MM.1S (cell line): ENCODE measurements at regions not wholly inside any gene's neighbourhood (a gene's known extent, or its start where the extent isn't known, plus 50 kb on each side); places are given as distances from the start of the nearest gene placed in this dataset.

Source experiments
- DNase-seq: peaks from one replicate; pipeline ENCODE4 v3.0.0-alpha.2; 2015
- H2AFZ ChIP-seq: fragments of 300-600 bp; sonication (generic); 2 replicates; pipeline ENCODE4 v1.6.0; 2016; ENCODE audit warnings: antibody characterized with exemption, low read length
- H3F3A ChIP-seq: fragments of 300-600 bp; sonication (generic); 2 replicates; pipeline ENCODE4 v1.6.1; 2016; ENCODE audit warnings: mild to moderate bottlenecking, antibody characterized with exemption, low read length, moderate library complexity, mixed read lengths; ENCODE audit not compliant: insufficient read depth
- H3K27ac ChIP-seq: fragments of 300-600 bp; sonication (generic); 2 replicates; pipeline ENCODE4 v1.5.1; 2016; ENCODE audit warnings: mild to moderate bottlenecking, low read length
- H3K27me3 ChIP-seq: fragments of 300-600 bp; sonication (generic); replicated peaks from 2 replicates; pipeline ENCODE4 v1.6.0; 2016; ENCODE audit warnings: low read length; ENCODE audit not compliant: insufficient read depth
- H3K36me3 ChIP-seq: fragments of 300-600 bp; sonication (generic); replicated peaks from 2 replicates; pipeline ENCODE4 v1.6.1; 2016; ENCODE audit warnings: mild to moderate bottlenecking, low read length, mixed read lengths; ENCODE audit not compliant: insufficient read depth
- H3K4me1 ChIP-seq: fragments of 300-600 bp; sonication (generic); 2 replicates; pipeline ENCODE4 v1.6.1; 2016; ENCODE audit warnings: low read length, mixed read lengths
- H3K4me2 ChIP-seq: fragments of 300-600 bp; sonication (generic); 2 replicates; pipeline ENCODE4 v1.6.0; 2016; ENCODE audit warnings: low read depth, low read length
- H3K4me3 ChIP-seq: fragments of 300-600 bp; sonication (generic); 2 replicates; pipeline ENCODE4 v1.5.1; 2016; ENCODE audit warnings: low read length, mixed read lengths
- H3K79me2 ChIP-seq: fragments of 300-600 bp; sonication (generic); 2 replicates; pipeline ENCODE4 v1.6.1; 2016; ENCODE audit warnings: mixed run types, low read length, mixed read lengths
- H3K9ac ChIP-seq: fragments of 300-600 bp; sonication (generic); 2 replicates; pipeline ENCODE4 v1.6.1; 2016; ENCODE audit warnings: low read length, mixed read lengths
- H3K9me2 ChIP-seq: fragments of 300-600 bp; sonication (generic); replicated peaks from 2 replicates; pipeline ENCODE4 v1.6.1; 2016; ENCODE audit warnings: mild to moderate bottlenecking, low read length, mixed read lengths; ENCODE audit not compliant: insufficient read depth
- H3K9me3 ChIP-seq: fragments of 300-600 bp; sonication (generic); replicated peaks from 2 replicates; pipeline ENCODE4 v1.6.1; 2016; ENCODE audit warnings: mild to moderate bottlenecking, low read length, mixed read lengths; ENCODE audit not compliant: insufficient read depth
- H4K20me1 ChIP-seq: fragments of 300-600 bp; sonication (generic); 2 replicates; pipeline ENCODE4 v1.6.1; 2016; ENCODE audit warnings: mild to moderate bottlenecking, low read length, moderate library complexity, mixed read lengths; ENCODE audit not compliant: insufficient read depth
- CTCF ChIP-seq: fragments of 300-600 bp; sonication (generic); IDR thresholded peaks from 2 replicates; pipeline ENCODE4 v1.5.1; 2016; ENCODE audit warnings: antibody characterized with exemption, low read length, mixed read lengths
- EZH2 ChIP-seq: fragments of 300-600 bp; sonication (generic); optimal IDR thresholded peaks from 2 replicates; pipeline ENCODE3; 2017; ENCODE audit warnings: low read depth, mild to moderate bottlenecking, antibody characterized with exemption, low read length, mixed read lengths
- EZH2phosphoT487 ChIP-seq: fragments of 300-600 bp; sonication (generic); IDR thresholded peaks from 2 replicates; pipeline ENCODE4 v1.6.1; 2018; ENCODE audit warnings: antibody characterized with exemption, low read length

DNA sequence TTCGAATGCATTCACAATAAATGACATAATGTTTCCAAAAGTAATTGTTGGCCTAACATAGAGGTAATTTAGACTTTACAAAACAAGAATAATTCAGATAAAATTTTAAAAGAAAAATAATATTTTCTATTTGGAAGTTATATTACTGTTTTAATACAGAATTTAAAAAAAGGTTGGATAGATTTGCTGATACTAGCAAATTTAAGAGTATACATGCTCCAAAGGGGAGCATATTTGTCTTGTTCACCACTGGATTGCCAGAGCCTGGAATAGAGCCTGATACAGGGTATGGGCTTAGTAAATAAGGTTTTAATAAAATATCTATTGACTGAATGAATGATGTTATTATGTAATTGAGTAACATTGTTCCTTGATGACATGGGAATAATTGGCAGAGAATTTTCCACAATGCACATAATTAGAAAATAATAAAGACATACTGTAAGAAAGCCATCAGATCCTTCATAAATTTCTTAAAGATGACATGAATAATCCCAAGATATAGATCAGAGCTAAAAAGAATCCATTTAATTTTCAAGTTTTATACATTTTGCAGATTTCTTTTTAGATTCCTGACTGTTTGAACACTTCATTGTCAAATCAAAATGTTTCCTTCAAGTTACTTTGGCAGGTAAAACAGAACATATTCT, 305.3 kb downstream of the SLC6A15 start:
- Histone ChIP-seq H3K9ac (no peak overlapping the region), H3K4me1 (no peaks in the 10 kb centered on the region), H3K36me3 (no peaks in the 10 kb centered on the region), H3F3A (no peaks in the 10 kb centered on the region), H2AFZ (no peak overlapping the region), H3K4me2 (no peak overlapping the region), H3K9me2 (no peaks in the 10 kb centered on the region), H4K20me1 (no peaks in the 10 kb centered on the region), H3K79me2 (no peaks in the 10 kb centered on the region), H3K27me3 (no peaks in the 10 kb centered on the region), H3K9me3 (no peaks in the 10 kb centered on the region), H3K4me3 (no peak overlapping the region), H3K27ac (no peak overlapping the region)
- TF ChIP-seq EZH2phosphoT487 (no peak), CTCF (no peak), EZH2 (no peak)
- no peak for DNase-seq

- H3K4me3 ChIP-seq, result no peak overlapping the region
- no peaks in the 10 kb centered on the region for H4K20me1 ChIP-seq
- H3K9ac ChIP-seq, result no peak overlapping the region
- H3K27ac ChIP-seq, result no peak overlapping the region
- no peak overlapping the region for H3K4me2 ChIP-seq
- H3K79me2 ChIP-seq, result no peaks in the 10 kb centered on the region
- no peaks in the 10 kb centered on the region for H3K36me3 ChIP-seq
- no peak overlapping the region for H2AFZ ChIP-seq
- H3K9me3 ChIP-seq, result no peaks in the 10 kb centered on the region
- H3K27me3 ChIP-seq, result no peaks in the 10 kb centered on the region
- no peak for DNase-seq
- no peaks in the 10 kb centered on the region for H3K4me1 ChIP-seq
- no peaks in the 10 kb centered on the region for H3F3A ChIP-seq
- no peaks in the 10 kb centered on the region for H3K9me2 ChIP-seq
- TF ChIP-seq EZH2 (no peak), CTCF (no peak), EZH2phosphoT487 (no peak)
Observed at GRCh38 chr12:84605983-84606382, 306.6 kb downstream of the SLC6A15 start.

- no peaks in the 10 kb centered on the region for H3K9me3 ChIP-seq
- no peaks in the 10 kb centered on the region for H4K20me1 ChIP-seq
- no peak overlapping the region for H3K4me2 ChIP-seq
- TF ChIP-seq EZH2phosphoT487 (no peak), CTCF (no peak), EZH2 (no peak)
- H3K4me3 ChIP-seq, result no peak overlapping the region
- no peaks in the 10 kb centered on the region for H3F3A ChIP-seq
- no peaks in the 10 kb centered on the region for H3K27me3 ChIP-seq
- no peaks in the 10 kb centered on the region for H3K9me2 ChIP-seq
- H3K79me2 ChIP-seq, result no peaks in the 10 kb centered on the region
- no peak overlapping the region for H2AFZ ChIP-seq
- no peaks in the 10 kb centered on the region for H3K36me3 ChIP-seq
- no peak for DNase-seq
- H3K9ac ChIP-seq, result no peak overlapping the region
- no peak overlapping the region for H3K27ac ChIP-seq
- H3K4me1 ChIP-seq, result no peaks in the 10 kb centered on the region
Observed at GRCh38 chr12:84604551-84604950, 308.0 kb downstream of the SLC6A15 start.
